MG63 (cell line): ENCODE measurements at regions not wholly inside any gene's neighbourhood (a gene's known extent, or its start where the extent isn't known, plus 50 kb on each side); places are given as distances from the start of the nearest gene placed in this dataset.
"Not testable (repeated sequence)": the region's sequence is repeated elsewhere in the genome, so short reads cannot be mapped to it uniquely, and the experiment has no call there.

Source experiments
- DNase-seq: peaks from one replicate; pipeline ENCODE4 v3.0.0-alpha.2; 2020
- H3K27me3 ChIP-seq: fragments of 250-450 bp; sonication (Bioruptor Pico); 2 replicates; pipeline ENCODE4 v1.5.1; 2020; ENCODE audit warnings: mild to moderate bottlenecking, moderate library complexity
- H3K36me3 ChIP-seq: fragments of 250-450 bp; sonication (Bioruptor Pico); 2 replicates; pipeline ENCODE4 v1.5.1; 2020; ENCODE audit warnings: mild to moderate bottlenecking, moderate library complexity
- H3K4me3 ChIP-seq: fragments of 250-450 bp; sonication (Bioruptor Pico); 2 replicates; pipeline ENCODE4 v1.5.1; 2020; ENCODE audit warnings: mild to moderate bottlenecking, moderate library complexity
- H3K9me3 ChIP-seq: fragments of 250-450 bp; sonication (Bioruptor Pico); 2 replicates; pipeline ENCODE4 v1.5.1; 2020; ENCODE audit warnings: mild to moderate bottlenecking, moderate library complexity

- DNase-seq, H3K9me3 ChIP-seq, H3K4me3 ChIP-seq, H3K36me3 ChIP-seq, H3K27me3 ChIP-seq: not testable (repeated sequence)
These were observed 372.0 kb downstream of the TAF11L14 start for GRCh38 chr5:18006235-18006634.

DNA sequence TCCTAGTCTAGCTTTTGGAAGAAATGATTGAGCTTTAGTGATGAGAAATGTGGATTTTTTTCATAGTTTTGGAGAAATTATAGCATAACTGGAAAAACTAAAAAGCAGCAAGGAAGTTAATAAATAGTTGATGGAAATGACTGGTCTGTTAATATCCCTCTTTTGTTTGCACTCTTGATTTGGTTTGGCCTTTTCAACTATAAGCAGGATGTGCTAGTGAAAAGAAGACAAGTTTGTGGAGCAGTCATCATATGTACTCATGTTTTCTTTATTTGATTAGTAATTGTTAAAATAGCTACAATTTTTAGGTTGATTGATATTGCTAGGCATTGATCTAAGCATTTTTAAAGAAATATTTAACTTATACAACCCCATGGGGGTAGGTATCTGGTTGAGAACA is 374.7 kb downstream of the TAF11L14 start:
- Histone ChIP-seq H3K9me3 (no peaks in the 10 kb centered on the region), H3K27me3 (0 out of 2 replicates have a peak, but pooled peaks cover 3% of the 10 kb centered on the region), H3K4me3 (no peak overlapping the region), H3K36me3 (no peaks in the 10 kb centered on the region)
- DNase-seq: no peak

DNA sequence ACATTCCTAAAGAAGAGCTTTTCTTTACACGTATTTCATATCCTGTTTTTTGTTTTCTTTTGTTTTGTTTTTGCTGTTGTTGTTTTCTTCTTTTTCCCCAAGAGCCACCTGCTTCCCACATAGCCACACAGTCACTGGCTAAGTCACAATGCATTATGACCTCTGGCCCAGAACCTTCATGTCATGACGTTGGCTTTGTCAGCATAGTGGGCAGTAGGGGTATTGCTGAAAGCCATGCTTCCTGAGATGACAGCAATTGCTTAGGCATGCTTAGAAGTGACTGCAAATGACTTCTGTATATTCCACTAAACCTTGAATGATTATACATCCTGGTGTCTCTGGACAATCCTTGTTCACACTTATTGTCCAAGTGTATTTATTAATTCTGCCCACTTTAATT is 375.8 kb downstream of the TAF11L14 start:
- Histone ChIP-seq H3K36me3 (no peaks in the 10 kb centered on the region), H3K9me3 (no peaks in the 10 kb centered on the region), H3K4me3 (no peak overlapping the region), H3K27me3 (0 out of 2 replicates have a peak, but pooled peaks cover 3% of the 10 kb centered on the region)
- DNase-seq: no peak

- Histone ChIP-seq H3K4me3 (no peak overlapping the region), H3K36me3 (no peaks in the 10 kb centered on the region), H3K27me3 (peaks cover 4% of the 10 kb centered on the region; the same call in 1 of the 2 replicates), H3K9me3 (no peaks in the 10 kb centered on the region)
- no peak for DNase-seq
These were observed 384.2 kb downstream of the TAF11L14 start for GRCh38 chr5:18018472-18018871.

GRCh38 chr5:18023275-18023674 is 389.0 kb downstream of the TAF11L14 start:
- no peak for DNase-seq
- Histone ChIP-seq H3K9me3 (no peaks in the 10 kb centered on the region), H3K4me3 (no peak overlapping the region), H3K27me3 (peaks cover 4% of the 10 kb centered on the region; the same call in 1 of the 2 replicates), H3K36me3 (no peaks in the 10 kb centered on the region)

- no peak for DNase-seq
- H3K9me3 ChIP-seq: no peaks in the 10 kb centered on the region
- peaks cover 4% of the 10 kb centered on the region; the same call in 1 of the 2 replicates for H3K27me3 ChIP-seq
These were observed 389.7 kb downstream of the TAF11L14 start for GRCh38 chr5:18023986-18024385.

GRCh38 chr5:18024542-18024941 is 390.3 kb downstream of the TAF11L14 start:
- Histone ChIP-seq H3K36me3 (no peaks in the 10 kb centered on the region), H3K27me3 (peaks cover 4% of the 10 kb centered on the region; the same call in 1 of the 2 replicates), H3K4me3 (no peak overlapping the region), H3K9me3 (no peaks in the 10 kb centered on the region)
- no peak for DNase-seq

More at GRCh38 chr5:18023986-18024385, 389.7 kb downstream of the TAF11L14 start:
- Histone ChIP-seq H3K4me3 (no peak overlapping the region), H3K36me3 (no peaks in the 10 kb centered on the region)

GRCh38 chr5:18027241-18027867 is 393.1 kb downstream of the TAF11L14 start:
- Histone ChIP-seq H3K27me3 (peaks cover 4% of the 10 kb centered on the region; the same call in 1 of the 2 replicates), H3K9me3 (no peaks in the 10 kb centered on the region), H3K4me3 (no peak overlapping the region), H3K36me3 (no peaks in the 10 kb centered on the region)
- DNase-seq: no peak

GRCh38 chr5:18028036-18028435 is 393.8 kb downstream of the TAF11L14 start:
- DNase-seq: no peak
- Histone ChIP-seq H3K4me3 (no peak overlapping the region), H3K36me3 (no peaks in the 10 kb centered on the region), H3K9me3 (no peaks in the 10 kb centered on the region), H3K27me3 (peaks cover 4% of the 10 kb centered on the region; the same call in 1 of the 2 replicates)

DNA sequence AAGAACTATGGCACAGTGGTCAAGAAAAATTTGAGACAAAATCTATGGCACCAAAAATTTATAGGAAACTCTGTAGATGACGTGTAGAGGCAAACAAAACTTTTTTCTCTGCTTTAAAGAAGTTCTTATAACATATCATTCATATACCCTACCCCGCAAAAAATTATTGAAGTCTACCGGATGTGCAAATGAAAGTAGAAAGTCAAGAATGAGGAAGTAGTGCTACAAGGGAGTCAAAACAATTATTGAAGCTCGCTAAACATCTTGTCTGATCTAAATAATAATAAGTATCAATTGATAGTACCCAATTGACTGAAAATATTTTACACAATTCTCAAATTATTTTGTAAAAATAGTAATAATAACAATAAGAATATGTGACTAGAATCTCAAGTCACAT is 398.5 kb downstream of the TAF11L14 start:
- H3K4me3 ChIP-seq: no peak overlapping the region
- no peaks in the 10 kb centered on the region for H3K9me3 ChIP-seq
- no peaks in the 10 kb centered on the region for H3K36me3 ChIP-seq
- DNase-seq: no peak
- peaks cover 4% of the 10 kb centered on the region; the same call in 1 of the 2 replicates for H3K27me3 ChIP-seq

DNA sequence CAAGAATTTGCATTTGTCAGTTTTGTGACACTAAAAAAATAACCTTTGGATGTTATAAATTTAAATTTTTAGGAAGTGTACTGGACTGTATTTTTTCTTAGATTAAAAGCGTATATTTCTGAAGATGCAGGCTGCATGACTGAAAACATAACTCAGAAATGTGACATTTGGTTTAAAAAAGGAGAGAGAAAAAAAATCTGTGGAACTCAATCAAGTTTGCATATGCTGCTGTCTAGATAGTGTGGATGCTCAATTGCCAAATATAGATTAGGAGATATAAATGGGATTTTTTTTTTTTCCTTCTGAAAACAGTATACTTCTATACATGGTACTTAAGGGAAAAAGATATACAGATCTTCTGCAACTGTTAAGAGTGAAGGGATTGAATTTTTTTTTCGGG is 402.3 kb downstream of the TAF11L14 start:
- Histone ChIP-seq H3K36me3 (no peaks in the 10 kb centered on the region), H3K27me3 (peaks cover 4% of the 10 kb centered on the region; the same call in 1 of the 2 replicates), H3K4me3 (no peak overlapping the region), H3K9me3 (no peaks in the 10 kb centered on the region)
- no peak for DNase-seq

DNA sequence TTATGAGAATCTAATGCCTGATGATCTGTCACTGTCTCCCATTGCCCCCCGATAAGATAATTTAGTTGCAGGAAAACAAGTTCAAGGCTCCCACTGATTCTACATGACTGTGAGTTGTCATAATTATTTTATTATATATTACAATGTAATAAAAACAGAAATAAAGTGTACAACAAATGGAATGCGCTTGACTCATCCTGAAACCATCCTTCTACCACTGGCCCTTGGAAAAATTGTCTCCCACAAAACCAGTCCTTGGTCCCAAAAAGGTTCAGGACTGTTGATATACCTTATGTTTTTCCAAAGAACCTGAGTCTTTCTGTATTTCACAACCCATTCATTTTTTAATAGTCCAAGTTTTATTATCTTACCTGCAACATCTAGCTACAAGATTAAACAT is 403.5 kb downstream of the TAF11L14 start:
- H3K4me3 ChIP-seq: no peak overlapping the region
- no peaks in the 10 kb centered on the region for H3K9me3 ChIP-seq
- H3K36me3 ChIP-seq: no peaks in the 10 kb centered on the region
- DNase-seq: no peak
- H3K27me3 ChIP-seq: peaks cover 4% of the 10 kb centered on the region; the same call in 1 of the 2 replicates

DNA sequence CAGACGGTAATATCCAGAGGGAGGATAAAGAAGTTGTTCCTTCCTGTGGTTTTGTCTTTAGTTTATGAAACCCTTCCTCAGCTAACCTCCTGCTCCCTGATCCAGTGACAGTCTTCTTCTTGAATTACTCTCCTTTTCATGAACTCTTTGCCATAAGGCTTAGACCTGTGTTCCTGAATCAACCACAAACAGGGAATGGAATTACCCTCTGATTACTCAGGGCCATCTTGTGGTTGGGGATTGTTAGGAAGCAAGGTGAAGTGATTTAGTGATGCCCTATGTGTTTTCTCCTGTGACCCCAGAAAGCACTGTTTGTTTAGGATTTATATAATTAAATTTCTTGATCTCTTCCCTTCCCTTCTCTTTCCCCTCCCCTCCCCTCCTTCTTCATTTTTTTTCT is 409.1 kb downstream of the TAF11L14 start:
- Histone ChIP-seq H3K4me3 (no peak overlapping the region), H3K9me3 (no peaks in the 10 kb centered on the region), H3K36me3 (no peaks in the 10 kb centered on the region), H3K27me3 (no peaks in the 10 kb centered on the region; the same call in 1 of the 2 replicates)
- DNase-seq: no peak

DNA sequence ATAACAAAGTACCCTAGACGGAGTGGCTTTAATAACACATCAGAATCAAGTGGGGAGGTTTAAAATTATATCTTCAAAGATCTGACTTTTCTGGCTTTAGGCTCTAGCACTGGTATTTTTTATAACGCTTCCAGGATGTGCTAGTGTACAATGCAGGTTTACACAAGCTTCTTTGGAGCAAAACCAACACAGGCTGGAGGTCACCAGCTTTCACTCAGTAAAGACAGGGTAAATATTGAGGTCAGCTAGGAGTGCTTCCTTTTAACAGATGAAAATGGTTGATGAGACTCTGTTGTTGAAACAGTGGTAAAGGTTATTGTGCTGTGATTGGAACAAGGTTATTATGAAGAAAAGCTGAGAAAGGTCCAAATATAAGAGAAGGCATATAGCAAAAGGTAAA is 414.2 kb downstream of the TAF11L14 start:
- Histone ChIP-seq H3K4me3 (no peak overlapping the region), H3K27me3 (no peaks in the 10 kb centered on the region), H3K36me3 (no peaks in the 10 kb centered on the region), H3K9me3 (no peaks in the 10 kb centered on the region)
- no peak for DNase-seq

- H3K27me3 ChIP-seq: no peaks in the 10 kb centered on the region
- no peaks in the 10 kb centered on the region for H3K9me3 ChIP-seq
- H3K36me3 ChIP-seq: no peaks in the 10 kb centered on the region
- DNase-seq: no peak
- no peak overlapping the region for H3K4me3 ChIP-seq
These were observed 416.1 kb downstream of the TAF11L14 start for GRCh38 chr5:18050345-18050744.

DNA sequence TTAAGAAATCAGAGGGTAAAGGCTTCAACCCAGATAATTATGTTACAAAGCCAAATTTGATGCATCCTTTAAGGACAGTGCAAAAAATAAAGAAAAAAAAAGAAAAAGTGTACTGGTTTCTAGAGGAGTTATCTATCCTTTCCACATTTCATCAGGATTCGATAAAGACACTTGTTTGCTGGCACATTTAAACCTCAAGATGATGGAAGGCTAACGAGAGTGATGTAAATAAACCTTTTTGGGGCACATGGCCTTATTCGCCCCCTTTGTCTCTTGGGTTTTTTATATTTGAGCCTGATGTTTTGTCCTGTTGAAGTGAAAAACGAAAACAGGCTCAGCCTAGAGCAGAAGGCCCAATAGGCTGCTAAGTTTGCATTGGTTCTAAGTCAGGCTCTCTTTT is 416.5 kb downstream of the TAF11L14 start:
- DNase-seq: no peak
- Histone ChIP-seq H3K9me3 (no peaks in the 10 kb centered on the region), H3K27me3 (no peaks in the 10 kb centered on the region), H3K36me3 (no peaks in the 10 kb centered on the region), H3K4me3 (no peak overlapping the region)

DNA sequence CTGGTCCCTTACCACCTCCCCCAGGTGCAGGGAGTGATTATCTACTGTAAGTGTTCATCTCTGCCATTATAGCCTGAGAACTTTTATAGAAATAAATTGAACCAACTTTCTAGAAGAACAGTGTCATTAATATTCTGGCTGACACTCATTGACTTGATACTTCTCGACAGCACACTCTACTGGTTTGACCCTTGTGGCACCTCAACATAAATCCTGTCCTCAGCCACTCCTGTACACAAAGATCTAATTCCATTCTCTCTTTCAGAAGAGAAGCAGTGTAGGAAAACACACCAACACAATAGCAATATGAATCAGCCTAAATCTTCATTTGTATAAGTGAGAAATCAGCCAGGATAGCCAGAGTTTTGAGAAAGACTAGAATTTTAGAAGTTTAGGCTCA is 417.7 kb downstream of the TAF11L14 start:
- Histone ChIP-seq H3K27me3 (no peaks in the 10 kb centered on the region), H3K36me3 (no peaks in the 10 kb centered on the region), H3K4me3 (no peak overlapping the region), H3K9me3 (no peaks in the 10 kb centered on the region)
- no peak for DNase-seq

DNA sequence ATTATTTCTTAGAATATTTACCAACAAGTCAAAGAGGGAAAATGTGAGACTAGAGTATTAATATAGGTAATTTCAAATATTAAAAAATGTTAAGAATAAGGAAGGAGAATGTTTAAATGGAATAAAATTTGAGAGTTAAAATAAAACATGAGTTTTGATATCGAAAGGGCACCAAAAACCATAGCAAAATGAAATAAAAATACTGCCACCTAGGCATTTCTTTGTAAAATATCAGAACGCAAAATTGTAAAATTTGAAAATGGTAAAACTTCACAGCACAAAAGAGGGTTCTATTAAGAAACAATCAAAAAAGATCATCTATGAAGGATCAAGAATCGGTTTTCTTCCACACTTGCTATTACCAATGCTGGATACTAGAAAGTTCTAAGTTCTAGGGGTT is 418.3 kb downstream of the TAF11L14 start:
- no peaks in the 10 kb centered on the region for H3K9me3 ChIP-seq
- H3K27me3 ChIP-seq: no peaks in the 10 kb centered on the region
- no peak for DNase-seq
- H3K36me3 ChIP-seq: no peaks in the 10 kb centered on the region
- H3K4me3 ChIP-seq: no peak overlapping the region
